GM12874 (cell line): ENCODE measurements at regions not wholly inside any gene's neighbourhood (a gene's known extent, or its start where the extent isn't known, plus 50 kb on each side); places are given as distances from the start of the nearest gene placed in this dataset.

Experiments
- CTCF ChIP-seq: IDR thresholded peaks from 2 replicates; pipeline ENCODE4 v1.5.1; 2011; ENCODE audit warnings: low read depth, mild to moderate bottlenecking, control low read depth, low read length, moderate library complexity; ENCODE audit not compliant: insufficient read depth

DNA sequence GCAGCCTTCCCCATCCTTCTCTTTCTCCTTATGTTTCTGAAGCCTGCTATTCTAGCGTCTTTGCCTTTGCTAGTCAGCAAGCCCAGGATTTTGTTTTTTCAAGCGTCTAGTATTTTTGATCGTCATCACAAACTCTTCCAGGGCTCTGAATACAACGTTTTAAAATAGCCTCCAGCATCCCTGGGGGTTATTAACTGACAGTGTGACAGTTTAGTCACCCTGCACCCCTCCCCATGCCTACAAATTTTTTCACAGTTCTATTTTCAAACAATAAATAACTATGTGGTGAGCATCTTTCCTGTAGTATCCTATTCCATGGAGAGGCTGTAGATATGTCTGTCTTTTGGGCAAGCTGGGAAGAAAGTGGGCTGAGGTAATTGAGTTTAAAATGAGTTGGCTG is 280.9 kb downstream of the MAP2K4 start:
- TF ChIP-seq CTCF: no peak

DNA sequence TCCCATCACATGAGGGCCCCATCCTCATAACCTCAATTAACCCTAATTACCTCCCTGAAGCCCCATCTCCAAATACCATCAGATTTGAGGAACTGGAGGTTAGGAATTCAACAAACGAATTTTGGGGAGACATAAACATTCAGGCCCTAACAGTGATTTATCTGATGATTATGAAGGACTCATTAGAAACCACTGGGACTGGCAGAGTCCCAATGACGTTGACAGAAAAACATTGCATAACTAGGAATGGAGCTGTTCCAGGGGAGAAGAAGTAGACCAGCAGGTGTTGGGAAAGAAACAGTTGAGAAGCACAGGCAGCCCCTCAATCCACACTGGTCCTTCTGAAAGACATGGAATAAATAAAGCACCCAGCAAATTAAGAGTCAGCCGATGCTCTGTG is 282.0 kb downstream of the MAP2K4 start:
- no peak for TF ChIP-seq CTCF

- no peak for TF ChIP-seq CTCF
Observed at GRCh38 chr17:12310811-12311210, 290.1 kb downstream of the MAP2K4 start.

DNA sequence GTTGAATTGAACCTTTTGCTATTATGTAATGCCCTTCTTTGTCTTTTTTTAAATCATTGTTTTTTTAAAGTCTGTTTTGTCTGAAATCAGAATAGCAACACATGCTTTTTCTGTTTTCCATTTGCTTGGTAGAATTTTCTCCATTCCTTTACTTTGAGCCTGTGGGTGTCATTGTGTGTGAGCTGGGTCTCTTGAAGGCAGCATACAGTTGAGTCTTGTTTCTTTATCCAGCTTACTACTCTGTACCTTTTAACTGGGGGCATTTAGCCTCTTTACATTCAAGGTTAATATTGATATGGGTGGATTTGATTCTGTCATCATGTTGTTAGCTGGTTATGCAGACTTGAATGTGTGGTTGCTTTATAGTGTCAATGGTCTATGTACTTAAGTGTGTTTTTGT is 292.0 kb downstream of the MAP2K4 start:
- no peak for TF ChIP-seq CTCF

GRCh38 chr17:12313786-12314185 is 293.1 kb downstream of the MAP2K4 start:
- TF ChIP-seq CTCF: no peak

- TF ChIP-seq CTCF: no peak
Observed at GRCh38 chr17:12316021-12316420, 295.3 kb downstream of the MAP2K4 start.

DNA sequence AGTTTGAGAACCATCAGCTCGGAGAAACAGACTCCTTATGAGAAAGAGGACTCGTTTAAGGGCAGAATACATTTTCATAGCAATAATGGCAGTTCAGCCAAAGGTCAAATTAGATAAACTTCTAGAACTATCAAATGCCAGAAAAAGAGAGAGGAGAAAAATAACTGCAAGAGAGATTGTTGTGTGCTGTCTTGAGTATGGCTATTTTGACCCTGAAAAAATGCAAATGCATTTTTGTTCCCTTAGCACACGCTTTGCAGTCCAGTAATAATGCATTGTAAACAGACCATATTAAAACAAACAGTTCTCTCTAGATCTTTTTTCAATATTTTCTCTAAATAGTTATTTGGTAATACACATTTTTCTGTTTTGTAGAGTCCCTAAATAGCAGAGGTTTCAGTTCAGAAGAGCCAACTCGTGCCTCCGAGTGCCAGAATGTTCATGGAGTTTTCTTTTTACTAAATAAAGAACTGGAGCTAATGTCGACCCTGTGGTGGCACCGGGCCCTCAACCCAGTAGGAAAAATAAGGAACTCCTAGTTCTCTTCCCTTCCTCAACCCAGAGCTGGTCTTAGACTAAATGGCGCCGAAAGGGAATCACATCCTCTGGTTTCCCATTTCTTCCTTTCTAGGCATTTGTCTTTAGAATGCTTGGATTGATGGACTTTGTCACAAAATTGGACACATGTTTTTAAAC is 298.0 kb downstream of the MAP2K4 start:
- no peak for TF ChIP-seq CTCF
